COR-L47 (cell line): ENCODE measurements at regions not wholly inside any gene's neighbourhood (a gene's known extent, or its start where the extent isn't known, plus 50 kb on each side); places are given as distances from the start of the nearest gene placed in this dataset.
"Not testable (repeated sequence)": the region's sequence is repeated elsewhere in the genome, so short reads cannot be mapped to it uniquely, and the experiment has no call there.

Experiments
- DNase-seq: peaks from one replicate; lab custom pipeline; 2025; lab: John Stamatoyannopoulos, UW

- DNase-seq = no peak
Observed at GRCh38 chr2:49677227-49677626, 522.9 kb upstream of the FSHR start.

DNA sequence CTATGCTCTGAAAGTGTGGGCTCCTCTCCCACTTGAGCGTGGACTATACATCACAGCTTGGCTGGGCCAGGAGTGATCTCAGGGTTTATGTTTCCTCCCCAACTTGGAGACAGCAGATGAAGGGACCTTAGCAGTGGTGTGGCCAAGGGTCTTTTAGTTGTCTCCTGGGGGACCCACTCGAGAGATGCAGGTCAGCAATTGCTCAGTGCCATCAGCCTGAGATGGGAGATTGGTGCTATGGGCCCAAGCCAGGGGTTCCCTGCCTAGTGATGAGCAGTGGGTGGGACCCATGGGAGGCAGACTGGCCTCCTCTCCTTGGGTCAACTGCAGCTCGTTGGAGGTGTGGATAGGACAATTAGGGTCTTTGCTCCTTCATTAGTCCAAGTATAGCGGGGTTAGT is 510.5 kb upstream of the FSHR start:
- DNase-seq = no peak

GRCh38 chr2:49661809-49662208 is 507.5 kb upstream of the FSHR start:
- no peak for DNase-seq

DNA sequence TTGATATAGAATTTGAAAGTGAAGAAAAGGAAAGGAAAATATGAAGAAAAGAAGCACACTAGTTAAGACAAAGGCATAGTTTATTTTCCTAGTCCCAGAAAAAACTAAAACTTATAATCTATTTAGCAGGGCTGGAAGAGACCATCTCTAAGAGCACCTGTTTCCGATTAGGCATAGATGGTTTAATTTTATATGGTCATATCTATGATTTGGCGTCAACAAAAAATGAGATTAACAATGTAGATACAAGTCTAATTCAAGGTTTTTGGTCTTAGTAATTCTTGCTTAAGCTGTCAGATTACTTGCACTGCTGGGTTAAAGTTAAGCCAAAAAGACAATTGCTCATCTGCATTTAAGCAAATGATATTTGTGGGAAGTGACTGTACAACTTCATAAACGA is 502.5 kb upstream of the FSHR start:
- DNase-seq = no peak

DNA sequence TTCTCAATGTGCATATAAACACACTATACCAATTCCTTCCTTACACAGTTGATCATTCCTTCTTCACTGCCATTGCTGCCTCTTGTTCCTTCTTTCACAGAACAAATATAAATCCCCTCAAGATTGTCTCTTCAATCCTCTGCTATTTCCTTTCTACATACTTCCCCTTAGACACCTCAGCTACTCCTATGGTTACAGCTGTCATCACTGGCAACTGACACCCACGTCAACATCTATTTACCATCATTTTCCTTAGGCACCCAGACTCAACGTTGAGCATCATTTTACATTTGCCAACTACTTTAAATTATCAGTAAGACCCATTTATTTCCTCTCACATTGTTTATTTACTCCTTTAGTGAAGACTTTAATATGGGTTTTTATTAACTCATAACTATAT is 488.8 kb upstream of the FSHR start:
- no peak for DNase-seq

DNA sequence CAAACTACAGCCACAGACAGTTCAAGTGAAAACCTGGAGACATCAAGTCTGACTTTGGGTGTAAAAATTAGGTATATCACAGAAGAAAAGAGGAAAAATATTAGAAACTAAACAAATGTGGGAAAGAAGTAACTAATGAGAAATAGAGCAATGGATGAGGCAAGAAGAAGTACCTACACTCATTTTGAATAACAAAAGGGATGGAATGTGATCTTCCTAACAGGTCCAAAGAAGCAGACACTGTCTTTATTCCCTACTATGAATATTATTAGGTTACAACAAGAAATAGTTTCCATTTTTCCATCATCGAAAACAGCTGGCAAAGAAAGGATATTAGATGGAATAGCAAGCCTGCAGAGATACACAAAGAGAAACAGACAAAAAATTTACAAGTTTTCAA is 486.3 kb upstream of the FSHR start:
- no peak for DNase-seq

- no peak for DNase-seq
Observed at GRCh38 chr2:49621016-49621415, 466.7 kb upstream of the FSHR start.

- DNase-seq = peak; percentile 15
Observed at GRCh38 chr2:49619804-49620203, 465.5 kb upstream of the FSHR start.

GRCh38 chr2:49618491-49618890 is 464.2 kb upstream of the FSHR start:
- DNase-seq = no peak

GRCh38 chr2:49616800-49617199 is 462.5 kb upstream of the FSHR start:
- peak; percentile 38 for DNase-seq

DNA sequence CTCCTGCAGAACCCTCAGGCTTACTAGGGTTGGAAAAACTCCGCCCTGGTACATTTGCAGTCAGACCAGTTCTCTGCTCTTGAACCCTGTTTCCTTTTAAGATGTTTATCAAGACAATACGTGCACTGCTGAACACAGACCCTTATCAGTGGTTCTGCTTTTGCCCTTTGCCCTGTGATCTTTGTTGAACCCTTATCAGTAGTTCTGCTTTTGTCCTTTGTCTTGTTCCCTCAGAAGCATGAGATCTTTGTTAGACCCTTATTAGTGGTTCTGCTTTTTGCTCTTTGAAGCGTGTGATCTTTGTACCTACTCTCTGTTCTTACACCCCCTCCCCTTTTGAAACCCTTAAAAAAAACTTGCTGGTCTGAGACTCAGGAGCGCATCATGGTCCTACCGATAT is 457.5 kb upstream of the FSHR start:
- DNase-seq = not testable (repeated sequence)

GRCh38 chr2:49600524-49600923 is 446.2 kb upstream of the FSHR start:
- no peak for DNase-seq

GRCh38 chr2:49598231-49598630 is 443.9 kb upstream of the FSHR start:
- DNase-seq = no peak

DNA sequence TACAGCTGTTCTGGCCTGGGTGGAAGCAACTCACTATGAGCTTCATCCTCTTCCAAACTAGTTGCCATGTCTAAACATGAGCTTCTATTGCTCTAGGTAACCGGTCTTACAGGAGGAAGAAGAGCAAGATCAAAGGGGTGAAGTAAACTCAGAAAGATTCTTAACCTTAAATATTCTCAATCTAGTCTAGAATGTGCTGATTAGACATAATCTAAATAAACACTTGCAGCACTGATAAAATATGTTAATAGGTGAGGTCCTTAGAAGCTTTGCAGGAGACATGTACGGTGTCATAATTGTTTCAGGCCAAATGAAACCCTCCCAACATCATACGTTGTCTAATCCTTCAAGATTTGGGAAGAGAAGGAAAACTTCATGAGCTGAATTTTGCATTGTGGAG is 431.6 kb upstream of the FSHR start:
- no peak for DNase-seq

DNA sequence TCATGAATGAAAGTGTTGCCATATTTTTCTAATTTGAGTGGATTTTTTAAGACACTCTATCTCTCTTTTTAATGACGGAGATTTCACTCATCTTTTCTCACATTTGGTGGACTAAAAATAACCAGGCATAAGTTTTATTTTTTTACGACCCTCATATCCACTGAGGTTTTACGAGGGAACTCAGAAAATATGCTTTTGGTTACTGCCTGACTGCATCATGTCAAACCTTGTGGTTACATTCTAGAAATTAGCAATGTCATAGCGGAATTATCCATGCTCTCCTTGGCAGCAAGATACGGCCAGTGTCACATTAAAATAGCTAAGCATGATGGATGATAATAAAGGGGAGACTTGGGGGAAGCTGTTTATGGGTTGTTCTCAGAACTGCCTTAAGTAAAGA is 428.6 kb upstream of the FSHR start:
- DNase-seq = no peak

- DNase-seq = no peak
Observed at GRCh38 chr2:49577041-49577440, 422.7 kb upstream of the FSHR start.

DNA sequence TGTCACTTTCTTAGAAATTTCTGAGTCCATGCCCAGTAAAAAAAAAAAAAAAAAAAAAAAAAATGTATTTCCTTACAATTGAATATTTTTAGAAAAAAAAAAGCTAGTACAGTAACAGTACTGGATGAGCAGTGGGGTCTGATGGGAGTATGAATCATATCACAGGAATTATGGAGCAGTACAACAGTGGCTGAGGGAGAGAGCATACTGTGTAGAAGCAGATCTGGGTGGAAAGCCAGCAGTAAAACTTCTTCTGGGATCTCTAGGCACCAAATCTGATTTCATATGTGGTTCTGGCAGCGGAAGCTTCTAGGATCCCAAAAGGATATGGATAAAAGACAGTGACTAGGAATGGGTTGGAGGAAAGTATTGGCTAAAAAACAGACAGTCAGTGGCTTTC is 414.9 kb upstream of the FSHR start:
- no peak for DNase-seq

- DNase-seq = no peak
Observed at GRCh38 chr2:49567811-49568600, 413.7 kb upstream of the FSHR start.

GRCh38 chr2:49567021-49567420 is 412.7 kb upstream of the FSHR start:
- DNase-seq = no peak

DNA sequence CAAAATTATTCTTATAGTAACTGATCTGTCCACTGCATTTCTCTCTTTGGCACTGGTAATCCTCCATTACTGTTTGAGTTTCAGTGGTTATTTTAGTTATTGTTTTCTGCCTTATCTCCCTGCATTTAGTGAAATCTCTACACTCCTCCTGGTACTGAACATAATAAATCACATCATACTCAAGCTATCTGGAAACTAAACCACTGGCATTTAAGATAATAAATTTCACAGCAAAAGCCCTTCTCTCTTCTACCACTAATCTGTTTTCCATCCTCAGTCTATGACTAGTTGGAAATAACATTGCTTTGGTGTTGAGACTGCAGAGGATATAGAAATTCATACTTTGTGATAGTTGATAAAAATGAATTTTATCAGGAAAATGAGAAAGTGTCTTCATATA is 399.3 kb upstream of the FSHR start:
- DNase-seq = no peak

DNA sequence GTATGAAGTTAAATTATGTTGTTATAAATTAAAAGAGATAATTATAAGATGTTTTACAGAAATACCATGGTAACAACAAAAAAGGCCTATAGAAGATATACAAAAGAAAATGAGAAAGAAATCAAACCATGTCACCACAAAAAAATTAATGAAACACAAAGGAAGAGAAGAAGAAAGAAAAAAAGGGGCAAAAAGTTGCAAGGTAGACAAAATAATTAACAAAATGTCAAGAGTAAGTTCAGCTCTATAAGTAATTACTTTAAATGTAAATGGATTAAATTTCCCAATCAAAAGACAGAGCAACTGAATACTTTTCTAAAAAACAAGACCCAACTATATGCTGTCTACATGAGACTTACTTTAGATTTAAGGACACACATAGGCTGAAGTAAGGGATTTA is 378.4 kb upstream of the FSHR start:
- DNase-seq = no peak

DNA sequence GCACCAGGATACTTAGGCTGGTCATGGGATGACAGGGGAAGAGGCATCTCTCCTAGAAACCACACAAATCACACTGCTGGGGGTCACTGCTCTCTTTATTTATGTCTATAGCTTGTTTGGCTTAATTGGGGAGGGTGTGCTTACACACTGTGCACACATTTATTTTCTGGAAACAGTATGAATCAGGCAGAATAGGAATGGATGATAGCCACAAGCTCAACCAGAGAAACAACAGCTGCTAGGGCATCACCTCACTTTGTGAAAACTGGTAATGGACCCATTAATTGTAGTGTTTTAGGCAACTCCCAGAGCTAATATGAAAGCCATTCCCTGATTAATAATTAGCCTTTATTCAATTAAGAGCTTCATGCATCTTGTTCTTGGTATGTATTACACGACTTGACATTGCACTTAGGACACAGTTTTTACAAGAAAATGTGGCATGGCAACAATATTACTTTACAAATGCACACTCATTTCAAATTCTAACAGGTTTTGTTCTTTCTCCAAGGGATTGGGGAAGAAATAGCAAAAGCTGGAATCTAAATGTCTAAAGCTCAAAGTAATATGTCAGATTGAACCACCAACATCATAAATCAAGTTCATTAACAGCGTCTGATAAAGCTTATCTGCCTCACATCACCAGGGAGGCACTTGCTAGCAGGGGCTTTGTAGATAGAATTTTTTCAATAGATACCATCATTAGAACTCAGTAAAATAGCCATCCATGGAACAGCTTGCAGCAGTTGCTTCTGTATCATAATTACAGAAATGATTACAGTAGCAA is 361.9 kb upstream of the FSHR start:
- peak; percentile 39 for DNase-seq

DNA sequence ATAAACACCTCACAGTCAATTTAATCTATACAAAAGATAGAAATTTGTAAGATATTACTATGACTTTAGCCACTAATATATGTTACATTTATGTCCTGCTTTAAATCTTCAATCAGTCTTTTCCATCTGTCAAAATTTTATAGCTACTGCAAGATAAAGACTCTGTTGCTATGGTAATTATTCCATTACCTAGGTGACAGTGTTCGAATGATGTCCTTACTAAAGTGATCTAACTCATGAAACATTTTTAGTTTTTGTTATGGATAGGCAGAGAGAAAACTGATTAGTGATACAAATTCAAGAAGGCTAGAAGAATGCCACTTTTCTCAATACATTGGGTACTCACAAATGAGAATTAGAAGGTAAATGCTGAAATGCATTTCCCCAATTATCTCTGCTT is 359.9 kb upstream of the FSHR start:
- no peak for DNase-seq

DNA sequence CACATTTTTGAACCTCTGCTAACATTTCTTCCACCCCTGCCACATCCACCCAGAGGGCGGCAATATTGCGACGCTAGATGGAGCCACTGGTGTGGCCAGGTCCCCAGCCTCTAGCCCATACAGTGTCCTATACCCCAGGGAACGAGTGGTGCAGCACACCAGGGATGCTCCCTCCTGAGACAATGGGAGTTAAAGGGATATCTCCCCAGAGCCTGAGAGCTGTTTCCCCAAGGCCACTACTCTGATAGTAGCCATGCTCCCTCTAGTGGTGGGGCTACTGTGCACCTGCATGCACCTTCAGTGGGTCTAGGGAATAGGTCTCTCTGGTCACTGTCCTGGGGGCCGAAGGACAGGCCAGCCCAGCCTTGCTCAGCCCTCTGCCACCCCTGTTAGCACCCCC is 336.4 kb upstream of the FSHR start:
- peak; percentile 58 for DNase-seq
